ENCODE measurements at regions not wholly inside any gene's neighbourhood (a gene's known extent, or its start where the extent isn't known, plus 50 kb on each side); places are given as distances from the start of the nearest gene placed in this dataset.
A peak's percentile ranks its signal among the peaks of the same experiment; 100 is the strongest.

- DNase-seq (ENCODE audit: low spot score) = no peak
Measured at GRCh38 chr16:85426806-85427205, 186.3 kb upstream of the GSE1 start.

DNA sequence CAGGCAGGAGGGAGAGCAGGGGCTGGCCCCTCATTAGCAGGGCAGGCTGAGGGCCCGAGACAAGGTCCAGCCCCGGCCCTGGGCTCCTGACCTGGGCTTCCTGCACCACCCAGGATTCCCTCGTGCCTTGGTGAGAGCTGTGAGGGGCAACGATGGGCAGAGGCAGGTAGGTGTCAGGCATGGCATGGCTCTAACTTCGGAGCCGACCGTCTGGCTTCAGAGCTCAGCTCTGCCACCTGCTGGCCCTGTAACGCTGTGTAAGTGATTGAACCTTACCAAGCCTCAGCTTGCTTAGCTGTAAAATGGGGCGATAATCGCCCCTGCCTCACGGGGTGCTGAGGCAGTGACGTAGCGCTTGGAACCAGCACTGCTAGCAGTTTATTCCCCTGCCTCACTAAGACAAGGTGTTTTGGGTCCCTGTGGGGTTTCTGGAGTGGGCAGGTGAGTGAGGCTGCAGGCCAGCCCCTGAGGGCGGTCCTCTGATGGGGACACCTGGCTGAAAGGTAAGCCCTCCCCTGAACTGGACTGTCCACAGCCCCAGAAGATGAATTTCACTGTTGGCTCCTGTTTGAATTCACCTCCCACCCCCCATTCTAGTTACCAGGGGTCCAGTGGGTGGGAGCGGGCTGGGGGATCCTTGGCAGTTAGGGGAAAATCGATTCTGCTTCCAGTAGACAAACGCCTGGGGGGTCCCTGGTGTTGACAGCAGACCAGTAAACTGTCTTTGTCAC lies 184.8 kb upstream of the GSE1 start:
- peak; percentile 56 for DNase-seq (ENCODE audit: low spot score)

DNA sequence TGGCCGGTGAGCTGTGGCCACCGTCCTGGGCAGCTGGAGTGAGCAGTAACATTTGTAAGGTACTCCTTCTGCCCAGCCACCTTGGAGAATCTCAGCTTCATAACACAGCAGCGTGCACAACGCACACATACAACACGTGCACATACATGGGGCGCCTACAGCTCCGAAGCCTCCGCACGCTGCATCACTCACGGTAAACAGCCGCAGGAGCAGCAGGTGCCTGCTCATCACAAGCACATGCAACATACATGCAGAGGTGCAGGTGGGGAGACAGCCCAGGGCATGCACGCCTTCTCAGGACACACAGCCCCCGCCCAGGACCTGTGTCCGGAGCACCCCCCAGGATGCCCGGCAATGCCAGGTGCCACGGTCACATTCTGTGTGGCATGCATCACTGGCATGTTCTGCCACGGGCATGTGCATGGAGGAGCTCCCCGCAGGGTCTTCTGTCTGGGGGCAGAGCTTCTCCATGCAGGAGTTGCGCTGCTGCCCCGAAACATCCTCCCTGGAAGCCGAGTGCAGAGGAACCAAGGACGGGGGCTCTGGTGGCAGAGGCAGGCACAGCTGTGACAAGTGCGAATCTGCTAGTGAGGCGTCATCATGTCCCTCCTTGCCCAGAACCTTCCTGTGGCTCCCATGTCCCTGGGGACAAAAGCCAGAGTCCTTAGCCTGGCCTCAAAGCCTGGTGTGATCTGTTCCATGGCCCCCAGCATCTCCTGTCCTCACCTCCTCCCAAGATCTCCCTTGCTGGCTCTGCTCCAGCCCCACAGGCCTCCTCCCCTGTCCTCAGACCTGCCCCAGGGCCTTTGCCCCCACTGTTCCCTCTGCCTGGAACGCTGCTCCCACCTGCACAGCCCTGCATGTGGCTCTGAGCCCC lies 184.0 kb upstream of the GSE1 start:
- DNase-seq (ENCODE audit: low spot score) = no peak

DNA sequence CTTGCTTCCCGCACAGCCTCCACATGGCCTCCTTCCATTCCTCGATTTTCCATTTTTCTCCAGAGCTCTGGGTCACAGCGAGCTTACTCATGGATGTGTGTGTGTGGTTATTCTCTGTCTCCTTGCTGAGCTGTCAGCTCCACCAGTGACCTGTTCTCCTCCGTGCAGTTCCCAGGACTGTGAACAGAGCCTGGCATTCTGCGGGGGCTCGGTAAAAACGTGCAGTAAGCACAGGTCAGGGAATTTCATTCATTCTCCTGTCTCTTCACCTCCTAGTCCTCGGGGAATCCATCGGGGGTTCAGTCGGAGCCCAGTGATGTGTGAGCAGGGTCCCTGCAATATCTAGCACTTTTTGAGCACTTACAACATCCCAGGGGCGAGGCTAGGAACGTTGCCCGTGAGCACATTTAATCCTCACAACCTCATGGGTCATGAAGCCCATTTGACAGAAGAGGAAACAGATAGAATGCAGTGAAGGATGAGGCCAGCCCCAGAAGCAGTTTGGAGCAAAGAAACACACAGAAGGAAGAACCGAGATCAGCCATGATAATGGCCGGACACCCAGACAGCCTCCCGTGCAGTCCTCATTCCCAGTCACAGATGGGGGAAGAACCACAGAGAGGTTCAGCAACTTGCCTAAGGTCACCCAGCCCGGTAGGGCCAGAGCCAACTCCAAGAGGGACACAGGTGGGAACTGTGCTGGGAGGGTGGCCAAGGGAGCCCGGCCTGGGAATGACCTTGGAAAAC lies 183.2 kb upstream of the GSE1 start:
- no peak for DNase-seq (ENCODE audit: low spot score)

GRCh38 chr16:85430523-85431421 lies 182.3 kb upstream of the GSE1 start:
- no peak for DNase-seq (ENCODE audit: low spot score)

GRCh38 chr16:85431431-85432124 lies 181.5 kb upstream of the GSE1 start:
- DNase-seq (ENCODE audit: low spot score) = no peak

DNA sequence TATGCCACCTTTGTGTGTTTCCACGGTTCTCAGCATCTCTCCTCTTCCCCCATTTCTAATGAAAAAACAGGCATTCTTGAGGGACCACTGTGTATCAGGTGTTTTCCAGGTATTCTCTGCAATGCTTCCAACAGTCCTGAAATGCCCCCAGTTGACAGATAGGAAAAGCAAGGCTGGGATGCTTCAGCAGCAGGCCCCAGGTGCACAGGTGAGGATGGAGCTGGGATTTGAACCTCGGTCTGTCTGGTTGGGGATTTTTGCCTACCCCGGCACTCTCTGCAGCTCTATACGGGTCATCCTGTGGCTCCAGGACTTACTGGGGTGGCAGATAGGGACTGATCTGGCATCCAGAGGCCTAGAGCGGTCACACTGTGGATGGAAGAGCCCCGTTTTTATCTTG lies 180.5 kb upstream of the GSE1 start:
- no peak for DNase-seq (ENCODE audit: low spot score)

- no peak for DNase-seq (ENCODE audit: low spot score)
Measured at GRCh38 chr16:85433477-85433876, 179.6 kb upstream of the GSE1 start.

GRCh38 chr16:85435286-85435685 lies 177.8 kb upstream of the GSE1 start:
- no peak for DNase-seq (ENCODE audit: low spot score)

DNA sequence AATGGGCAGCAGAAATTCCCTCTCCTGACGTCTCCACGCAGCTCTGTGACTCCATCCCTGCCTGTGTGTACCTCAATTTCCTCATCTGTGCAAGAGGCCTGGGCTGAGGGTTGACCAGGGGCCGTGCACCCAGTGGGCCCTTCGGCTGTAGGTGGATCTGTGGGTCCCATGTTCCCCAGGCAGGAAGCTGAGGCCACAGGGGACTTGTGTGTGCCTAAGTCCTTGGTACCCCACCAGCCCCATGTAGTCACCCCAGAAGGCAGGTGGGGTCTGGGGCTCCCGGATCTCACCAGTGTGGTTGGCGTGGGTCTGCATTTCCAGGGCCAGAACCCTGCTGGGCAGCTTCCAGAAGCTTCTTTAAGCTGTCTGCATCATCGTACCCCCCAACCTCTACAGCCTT lies 177.4 kb upstream of the GSE1 start:
- no peak for DNase-seq (ENCODE audit: low spot score)

DNA sequence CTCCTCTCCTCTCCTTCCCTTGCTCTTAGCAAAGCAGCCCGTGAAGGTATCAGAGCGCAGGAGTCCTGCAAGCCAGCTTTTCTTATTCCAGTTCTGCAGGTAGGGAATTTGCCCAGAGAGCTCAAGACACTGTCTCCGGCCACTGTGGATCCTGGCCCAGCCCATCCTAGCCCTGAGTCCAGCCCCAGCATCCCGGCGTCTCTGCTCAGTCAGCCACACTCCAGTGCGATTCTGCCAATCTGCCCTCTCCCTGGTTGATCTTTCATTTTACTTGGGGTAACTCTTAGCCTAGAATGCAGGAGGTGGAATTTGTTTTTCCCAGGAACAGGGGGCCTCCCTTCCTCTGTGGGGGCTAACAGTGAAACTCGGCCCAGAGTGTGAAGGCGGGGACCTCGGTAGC lies 176.9 kb upstream of the GSE1 start:
- DNase-seq (ENCODE audit: low spot score) = no peak

- DNase-seq (ENCODE audit: low spot score) = no peak
Measured at GRCh38 chr16:85436636-85437165, 176.4 kb upstream of the GSE1 start.

DNA sequence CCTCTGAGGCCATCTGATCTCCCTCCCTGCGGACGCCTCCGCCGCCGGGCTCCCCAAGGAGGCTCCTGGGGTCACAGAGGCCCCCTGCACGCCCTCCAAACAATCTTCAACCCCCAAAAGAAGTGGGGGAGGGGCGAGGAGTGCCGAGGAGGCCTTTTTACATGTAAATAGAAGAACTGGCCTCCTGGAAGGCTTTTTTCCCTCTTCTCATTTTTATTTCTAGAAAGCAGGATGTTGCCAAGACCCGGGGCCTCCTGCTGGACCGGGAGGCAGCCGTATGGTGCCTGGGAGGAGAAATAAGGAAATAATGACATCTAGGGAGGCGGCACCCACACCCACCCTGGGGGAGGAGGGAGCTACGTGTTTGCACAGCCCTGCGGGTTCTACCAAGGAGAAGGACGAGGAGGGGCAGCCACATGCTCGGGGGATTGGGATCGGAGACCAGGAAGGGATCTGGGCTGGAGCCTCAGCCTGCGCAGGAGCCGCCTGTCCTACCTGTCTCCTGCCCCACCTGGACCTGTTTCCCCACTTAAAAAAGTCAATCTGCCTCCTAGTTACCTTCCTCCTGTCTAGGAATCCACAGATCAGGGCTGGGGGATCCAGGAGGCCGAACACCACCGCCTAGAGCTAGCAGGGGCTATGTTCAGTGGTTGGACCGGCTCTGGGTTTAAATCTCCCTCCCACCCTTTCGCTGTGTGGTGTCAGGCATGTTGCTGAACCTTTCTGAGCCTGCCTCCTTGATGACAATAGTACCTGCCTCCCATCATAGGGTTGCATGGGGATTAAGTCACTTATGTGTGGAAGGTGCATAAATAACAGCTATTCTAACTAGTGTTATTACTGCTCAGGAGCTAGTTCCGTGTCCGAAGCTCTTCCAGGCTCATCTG lies 175.7 kb upstream of the GSE1 start:
- DNase-seq (ENCODE audit: low spot score) = no peak

DNA sequence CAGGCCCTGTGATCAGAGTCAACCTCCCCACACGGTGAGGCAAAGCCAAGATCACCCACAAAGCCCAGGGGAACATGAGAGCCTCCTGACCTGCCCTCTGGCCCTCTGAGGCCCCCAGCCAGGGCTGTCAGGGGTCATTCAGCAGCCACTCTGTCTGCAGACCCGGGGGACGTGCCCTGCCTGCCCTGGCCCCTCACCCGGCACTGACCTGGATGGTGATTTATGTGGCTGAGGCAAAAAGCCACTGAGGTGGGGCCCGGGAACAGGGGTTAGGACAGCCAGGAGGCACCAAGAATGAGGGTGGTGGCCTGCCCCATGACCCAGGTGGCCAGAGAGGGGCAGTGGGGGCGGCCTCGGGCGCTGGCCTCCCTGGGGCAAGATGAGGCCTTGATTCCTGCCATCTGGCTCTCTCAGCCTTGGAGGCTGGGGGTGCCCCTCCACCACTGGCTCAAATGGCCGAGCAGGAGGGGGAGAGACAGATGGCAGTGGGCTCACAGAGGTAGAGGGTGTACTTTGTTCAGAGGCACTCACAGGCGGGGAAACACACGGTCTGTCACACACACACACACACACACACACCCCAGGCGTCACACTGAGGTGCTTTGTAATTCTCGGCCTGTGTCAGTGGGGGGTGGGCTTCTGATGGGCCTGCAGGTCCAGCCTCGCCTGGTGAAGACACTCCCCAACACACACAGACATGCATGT lies 174.0 kb upstream of the GSE1 start:
- no peak for DNase-seq (ENCODE audit: low spot score)

DNA sequence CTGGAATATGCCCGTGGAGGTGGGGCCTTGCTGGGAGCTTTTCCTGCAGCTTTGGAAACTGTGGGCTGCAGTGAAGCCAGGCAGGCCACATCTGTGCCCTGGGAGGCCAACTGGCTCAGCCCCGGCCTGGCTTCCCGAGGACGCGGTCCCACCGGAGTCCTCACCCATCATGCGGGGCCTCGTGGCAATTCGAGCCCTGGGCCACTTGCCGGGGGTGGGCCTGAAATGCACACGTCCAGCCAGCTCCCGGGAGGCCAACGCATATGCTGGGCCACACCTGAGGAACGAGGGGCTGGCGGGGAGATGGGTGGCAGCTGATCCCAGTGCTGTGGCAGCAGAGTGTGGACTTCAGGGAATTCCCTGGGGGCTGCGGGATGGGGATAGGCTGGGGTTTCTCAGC lies 172.4 kb upstream of the GSE1 start:
- DNase-seq (ENCODE audit: low spot score) = no peak

DNA sequence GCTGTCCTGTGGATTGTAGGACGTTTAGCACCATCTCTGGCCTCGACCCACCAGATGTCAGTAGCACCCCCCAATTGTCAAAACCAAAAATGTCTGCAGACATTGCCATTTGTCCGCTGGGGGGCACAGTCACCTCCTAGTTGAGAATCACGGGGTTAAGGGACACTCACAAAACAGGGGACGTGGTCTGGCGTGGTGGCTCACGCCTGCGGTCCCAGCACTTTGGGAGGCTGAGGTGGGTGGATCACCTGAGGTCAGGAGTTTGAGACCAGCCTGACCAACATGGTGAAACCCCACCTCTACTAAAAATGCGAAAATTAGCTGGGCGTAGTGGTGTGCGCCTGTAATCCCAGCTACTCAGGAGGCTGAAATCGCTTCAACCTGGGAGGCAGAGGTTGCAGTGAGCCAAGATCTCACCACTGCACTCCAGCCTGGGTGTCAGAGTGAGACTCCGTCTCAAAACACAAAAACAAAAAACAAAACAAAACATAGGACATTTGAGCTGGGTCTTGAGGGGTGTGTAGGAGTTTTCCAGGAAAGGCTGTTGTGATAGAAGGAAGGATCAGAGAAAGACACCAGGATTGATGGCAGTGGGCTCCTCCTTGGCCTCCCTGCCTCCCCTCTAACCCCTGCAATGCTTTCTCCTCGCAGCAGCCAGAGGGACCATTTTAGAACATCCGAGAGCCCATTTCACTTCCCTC lies 171.8 kb upstream of the GSE1 start:
- DNase-seq (ENCODE audit: low spot score) = peak; percentile 41

GRCh38 chr16:85441890-85442670 lies 171.0 kb upstream of the GSE1 start:
- DNase-seq (ENCODE audit: low spot score) = no peak

GRCh38 chr16:85443116-85443515 lies 170.0 kb upstream of the GSE1 start:
- no peak for DNase-seq (ENCODE audit: low spot score)

All from hematopoietic multipotent progenitor cell treated with erythropoietin and hydrocortisone succinate and interleukin-3 and kit ligand, for 15 days (in vitro differentiated cells).